GM11168 (cell line): ENCODE measurements at regions not wholly inside any gene's neighbourhood (a gene's known extent, or its start where the extent isn't known, plus 50 kb on each side); places are given as distances from the start of the nearest gene placed in this dataset.
"Not testable (repeated sequence)": the region's sequence is repeated elsewhere in the genome, so short reads cannot be mapped to it uniquely, and the experiment has no call there.

Experiments used
- in situ Hi-C: fragments of 300-500 bp; cut with MboI; formaldehyde crosslinking; loops from one replicate; pipeline ENCODE4 v1.12.0; 2022; ENCODE audit warnings: low sequenced_read_pairs; ENCODE audit not compliant: unreplicated experiment

GRCh38 chr2:16189029-16189835 is 248.9 kb downstream of the MYCN start:
- in situ Hi-C loops, result no loop called here

- in situ Hi-C loops, result no loop called here
Measured at GRCh38 chr2:16188261-16188890, 248.0 kb downstream of the MYCN start.

DNA sequence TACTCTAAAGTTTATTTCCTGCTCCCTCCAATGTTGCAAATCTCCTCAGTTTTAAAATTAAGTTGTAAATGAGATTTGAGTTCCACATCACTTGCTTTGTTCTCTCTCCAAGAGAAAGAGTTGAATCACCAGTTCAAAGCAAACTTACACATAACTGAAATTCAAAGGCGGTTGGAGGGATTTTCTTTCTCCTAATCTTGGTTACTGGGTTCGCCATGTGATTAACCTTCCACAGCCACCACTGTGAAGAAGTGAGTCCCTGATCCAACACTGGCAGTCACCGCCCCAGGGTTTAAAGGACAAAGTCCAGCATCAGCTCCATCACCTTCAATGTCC is 247.1 kb downstream of the MYCN start:
- in situ Hi-C loops, result no loop called here

GRCh38 chr2:16186661-16187481 is 246.5 kb downstream of the MYCN start:
- in situ Hi-C loops, result no loop called here

- in situ Hi-C loops, result no loop called here
Measured at GRCh38 chr2:16185801-16186272, 245.5 kb downstream of the MYCN start.

GRCh38 chr2:16184945-16185660 is 244.8 kb downstream of the MYCN start:
- in situ Hi-C loops, result no loop called here

GRCh38 chr2:16184341-16184890 is 244.1 kb downstream of the MYCN start:
- in situ Hi-C loops, result no loop called here

DNA sequence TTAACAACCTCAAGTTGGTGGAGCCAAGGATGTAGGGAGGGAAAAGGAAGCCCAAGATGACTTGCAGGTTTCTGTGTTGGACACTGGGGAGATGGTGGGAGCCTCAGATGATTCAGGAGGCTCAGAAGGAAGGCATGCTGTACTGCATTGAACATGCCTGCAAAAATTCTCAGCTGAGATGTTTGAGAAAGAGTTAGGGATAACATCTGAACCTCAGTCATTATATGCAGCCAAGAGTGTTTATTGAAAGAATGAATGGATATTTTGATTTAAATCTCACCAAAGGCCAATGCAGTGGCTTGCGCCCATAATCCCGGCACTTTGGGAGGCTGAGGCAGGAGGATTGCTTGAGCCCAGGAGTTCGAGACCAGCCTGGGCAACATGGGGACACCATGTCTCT is 243.0 kb downstream of the MYCN start:
- in situ Hi-C loops, result no loop called here

DNA sequence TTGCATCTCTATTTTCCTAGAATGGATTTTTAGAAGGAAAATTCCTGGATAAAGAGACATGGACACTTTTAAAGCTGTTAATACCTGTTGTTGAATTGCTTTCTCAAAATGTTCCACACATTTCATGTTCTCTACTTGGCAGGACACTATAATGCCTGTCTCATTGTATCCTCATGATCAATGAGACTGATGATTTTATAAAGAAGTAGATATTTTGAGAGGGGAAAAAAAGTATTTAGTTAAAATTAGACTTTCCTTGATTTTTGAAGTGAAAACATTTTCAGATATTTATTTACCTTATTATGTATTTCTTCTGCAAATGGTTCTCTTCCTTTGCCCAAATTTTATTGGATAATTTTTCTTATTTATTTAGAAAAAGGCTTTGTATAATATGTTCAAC is 242.5 kb downstream of the MYCN start:
- in situ Hi-C loops, result no loop called here

DNA sequence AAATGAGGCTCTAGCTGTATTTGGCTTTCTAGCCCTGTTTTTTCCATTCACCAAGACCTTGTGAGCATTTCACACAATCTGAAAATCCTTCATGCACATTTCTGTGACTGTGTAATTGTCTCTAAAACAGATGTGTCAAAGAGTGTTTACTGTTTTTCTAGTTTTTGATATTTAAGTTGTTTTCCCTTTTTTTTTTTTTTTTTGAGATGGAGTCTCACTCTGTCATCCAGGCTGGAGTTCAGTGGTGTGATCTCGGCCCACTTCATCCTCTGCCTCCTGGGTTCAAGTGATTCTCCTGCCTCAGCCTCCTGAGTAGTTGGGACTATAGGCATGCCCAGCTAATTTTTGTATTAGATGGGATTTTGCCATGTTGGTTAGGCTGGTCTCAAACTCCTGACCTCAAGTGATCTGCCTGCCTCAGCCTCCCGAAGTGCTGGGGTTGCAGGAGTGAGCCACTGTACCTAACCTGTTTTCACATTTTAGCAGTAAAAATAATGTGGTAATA is 242.0 kb downstream of the MYCN start:
- in situ Hi-C loops, result not testable (repeated sequence)

DNA sequence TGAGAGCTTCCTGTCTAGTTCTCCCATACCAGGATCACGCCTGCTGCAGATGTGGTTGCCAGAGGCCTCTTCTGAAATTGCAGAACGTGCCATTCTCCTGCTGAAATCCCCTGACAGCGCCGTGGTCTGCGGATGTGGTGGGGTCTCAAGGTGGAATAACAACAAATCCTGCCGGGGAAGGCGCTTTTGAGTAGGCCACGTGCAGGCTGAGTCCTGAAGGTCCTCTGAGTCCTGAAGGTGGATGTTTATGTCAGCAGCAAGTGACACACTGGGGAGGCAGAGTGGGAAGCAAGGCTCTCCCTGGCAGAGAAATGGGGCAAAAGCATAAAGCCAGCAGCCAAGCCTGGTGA is 241.4 kb downstream of the MYCN start:
- in situ Hi-C loops, result no loop called here

GRCh38 chr2:16181062-16181740 is 240.9 kb downstream of the MYCN start:
- in situ Hi-C loops, result no loop called here

GRCh38 chr2:16180631-16181030 is 240.3 kb downstream of the MYCN start:
- in situ Hi-C loops, result no loop called here

DNA sequence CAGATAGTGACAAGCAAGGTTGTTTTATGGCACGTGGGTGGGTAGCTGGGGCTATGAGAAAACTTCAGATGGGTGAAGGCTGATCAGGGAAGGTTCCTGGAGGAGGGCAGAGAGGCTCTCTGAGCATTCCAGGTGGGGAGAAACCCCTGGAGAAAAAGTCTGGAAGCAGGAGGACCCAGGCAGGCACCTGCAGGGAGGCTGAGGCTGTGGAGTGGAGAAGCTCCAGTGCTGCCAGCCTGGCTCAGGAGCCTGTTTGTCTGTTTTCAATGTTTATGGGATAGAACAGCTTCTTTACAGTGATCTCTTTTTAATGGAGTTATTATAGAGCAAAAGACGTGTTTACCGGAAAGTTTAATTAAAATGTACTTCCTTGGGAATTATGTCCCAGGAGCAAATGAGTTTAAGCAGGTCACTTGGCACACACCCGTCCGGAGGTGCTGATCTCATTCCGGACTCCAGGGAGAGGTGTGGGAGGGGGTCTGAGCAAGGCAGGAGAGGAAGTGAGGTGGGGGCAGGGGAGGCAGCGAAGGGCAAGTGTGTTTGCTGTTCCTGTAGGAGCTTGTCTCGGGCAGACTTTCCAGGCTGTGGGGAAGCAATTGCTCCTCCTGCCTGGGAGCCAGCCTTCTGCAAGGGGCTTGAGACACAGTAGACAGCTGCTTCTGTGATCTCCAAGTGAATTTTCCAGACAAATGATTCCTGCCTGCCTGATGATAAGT is 239.5 kb downstream of the MYCN start:
- in situ Hi-C loops, result no loop called here

DNA sequence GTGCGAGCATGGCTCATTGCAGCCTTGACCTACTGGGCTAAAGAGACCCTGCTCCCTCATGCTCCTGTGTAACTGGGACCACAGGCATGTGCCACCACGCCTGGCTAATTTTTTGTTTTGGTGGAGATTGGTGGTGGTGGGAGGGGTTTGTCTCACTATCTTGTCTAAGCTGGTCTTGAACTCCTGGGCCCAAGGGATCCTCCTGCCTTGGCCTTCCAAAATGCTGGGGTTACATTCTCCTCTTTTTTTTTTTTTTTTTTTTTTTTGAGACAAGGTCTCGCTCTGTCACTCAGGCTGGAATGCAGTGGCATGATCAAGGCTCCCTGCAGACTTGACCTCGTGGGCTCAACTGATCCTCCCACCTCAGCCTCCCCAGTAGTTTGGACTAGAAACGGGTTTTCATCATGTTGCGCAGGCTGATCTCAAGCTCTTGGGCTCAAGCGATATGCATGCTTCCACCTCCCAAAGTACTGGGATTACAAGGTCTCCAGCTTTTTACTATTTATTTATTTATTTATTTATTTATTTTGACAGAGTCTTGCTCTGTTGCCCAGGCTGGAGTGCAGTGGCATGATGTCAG is 238.3 kb downstream of the MYCN start:
- in situ Hi-C loops, result no loop called here

DNA sequence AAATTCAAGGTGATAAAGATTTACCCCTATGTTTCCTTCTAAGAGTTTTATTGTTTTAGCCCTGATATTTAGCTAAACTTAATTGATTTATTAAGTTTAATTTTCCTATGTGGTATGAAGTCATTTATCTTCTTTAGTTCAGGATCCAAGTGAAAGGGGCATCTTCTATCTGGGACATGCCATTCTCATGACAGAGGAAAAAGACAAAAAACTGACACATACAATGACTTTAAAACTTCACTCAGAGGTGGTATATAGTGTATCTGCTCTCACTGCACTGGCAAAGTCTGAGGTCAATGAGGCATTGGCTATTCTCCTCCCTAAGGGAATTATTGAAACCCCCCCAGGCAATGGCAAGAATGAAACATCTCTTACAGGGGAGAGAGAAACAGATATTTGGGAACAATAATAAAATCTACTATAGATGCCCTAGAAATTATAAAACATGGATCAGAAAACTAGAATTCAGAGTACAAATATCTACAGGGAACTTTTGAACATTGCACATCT is 237.4 kb downstream of the MYCN start:
- in situ Hi-C loops, result no loop called here

- in situ Hi-C loops, result no loop called here
Measured at GRCh38 chr2:16176971-16177480, 236.7 kb downstream of the MYCN start.

- in situ Hi-C loops, result no loop called here
Measured at GRCh38 chr2:16175247-16175825, 235.0 kb downstream of the MYCN start.
